MM.1S (cell line): ENCODE measurements at regions not wholly inside any gene's neighbourhood (a gene's known extent, or its start where the extent isn't known, plus 50 kb on each side); places are given as distances from the start of the nearest gene placed in this dataset.

Experiments
- DNase-seq: peaks from one replicate; pipeline ENCODE4 v3.0.0-alpha.2; 2015
- H2AFZ ChIP-seq: fragments of 300-600 bp; sonication (generic); 2 replicates; pipeline ENCODE4 v1.6.0; 2016; ENCODE audit warnings: antibody characterized with exemption, low read length
- H3F3A ChIP-seq: fragments of 300-600 bp; sonication (generic); 2 replicates; pipeline ENCODE4 v1.6.1; 2016; ENCODE audit warnings: mild to moderate bottlenecking, antibody characterized with exemption, low read length, moderate library complexity, mixed read lengths; ENCODE audit not compliant: insufficient read depth
- H3K27ac ChIP-seq: fragments of 300-600 bp; sonication (generic); 2 replicates; pipeline ENCODE4 v1.5.1; 2016; ENCODE audit warnings: mild to moderate bottlenecking, low read length
- H3K27me3 ChIP-seq: fragments of 300-600 bp; sonication (generic); replicated peaks from 2 replicates; pipeline ENCODE4 v1.6.0; 2016; ENCODE audit warnings: low read length; ENCODE audit not compliant: insufficient read depth
- H3K36me3 ChIP-seq: fragments of 300-600 bp; sonication (generic); replicated peaks from 2 replicates; pipeline ENCODE4 v1.6.1; 2016; ENCODE audit warnings: mild to moderate bottlenecking, low read length, mixed read lengths; ENCODE audit not compliant: insufficient read depth
- H3K4me1 ChIP-seq: fragments of 300-600 bp; sonication (generic); 2 replicates; pipeline ENCODE4 v1.6.1; 2016; ENCODE audit warnings: low read length, mixed read lengths
- H3K4me2 ChIP-seq: fragments of 300-600 bp; sonication (generic); 2 replicates; pipeline ENCODE4 v1.6.0; 2016; ENCODE audit warnings: low read depth, low read length
- H3K4me3 ChIP-seq: fragments of 300-600 bp; sonication (generic); 2 replicates; pipeline ENCODE4 v1.5.1; 2016; ENCODE audit warnings: low read length, mixed read lengths
- H3K79me2 ChIP-seq: fragments of 300-600 bp; sonication (generic); 2 replicates; pipeline ENCODE4 v1.6.1; 2016; ENCODE audit warnings: mixed run types, low read length, mixed read lengths
- H3K9ac ChIP-seq: fragments of 300-600 bp; sonication (generic); 2 replicates; pipeline ENCODE4 v1.6.1; 2016; ENCODE audit warnings: low read length, mixed read lengths
- H3K9me2 ChIP-seq: fragments of 300-600 bp; sonication (generic); replicated peaks from 2 replicates; pipeline ENCODE4 v1.6.1; 2016; ENCODE audit warnings: mild to moderate bottlenecking, low read length, mixed read lengths; ENCODE audit not compliant: insufficient read depth
- H3K9me3 ChIP-seq: fragments of 300-600 bp; sonication (generic); replicated peaks from 2 replicates; pipeline ENCODE4 v1.6.1; 2016; ENCODE audit warnings: mild to moderate bottlenecking, low read length, mixed read lengths; ENCODE audit not compliant: insufficient read depth
- H4K20me1 ChIP-seq: fragments of 300-600 bp; sonication (generic); 2 replicates; pipeline ENCODE4 v1.6.1; 2016; ENCODE audit warnings: mild to moderate bottlenecking, low read length, moderate library complexity, mixed read lengths; ENCODE audit not compliant: insufficient read depth
- CTCF ChIP-seq: fragments of 300-600 bp; sonication (generic); IDR thresholded peaks from 2 replicates; pipeline ENCODE4 v1.5.1; 2016; ENCODE audit warnings: antibody characterized with exemption, low read length, mixed read lengths
- EZH2 ChIP-seq: fragments of 300-600 bp; sonication (generic); optimal IDR thresholded peaks from 2 replicates; pipeline ENCODE3; 2017; ENCODE audit warnings: low read depth, mild to moderate bottlenecking, antibody characterized with exemption, low read length, mixed read lengths
- EZH2phosphoT487 ChIP-seq: fragments of 300-600 bp; sonication (generic); IDR thresholded peaks from 2 replicates; pipeline ENCODE4 v1.6.1; 2018; ENCODE audit warnings: antibody characterized with exemption, low read length

- Histone ChIP-seq H3K27me3 (no peaks in the 10 kb centered on the region), H4K20me1 (no peaks in the 10 kb centered on the region), H3F3A (no peaks in the 10 kb centered on the region), H3K36me3 (no peaks in the 10 kb centered on the region), H3K9me3 (no peaks in the 10 kb centered on the region), H3K4me3 (no peak overlapping the region), H2AFZ (no peak overlapping the region), H3K9me2 (no peaks in the 10 kb centered on the region), H3K9ac (no peak overlapping the region), H3K4me2 (no peak overlapping the region), H3K79me2 (no peaks in the 10 kb centered on the region), H3K27ac (no peak overlapping the region), H3K4me1 (no peaks in the 10 kb centered on the region)
- no peak for DNase-seq
- TF ChIP-seq CTCF: no peak
- no peak for TF ChIP-seq EZH2
Measured at GRCh38 chr3:106611116-106611515, 742.3 kb upstream of the CBLB start.

- Histone ChIP-seq H4K20me1 (no peaks in the 10 kb centered on the region), H3K4me3 (no peak overlapping the region), H3F3A (no peaks in the 10 kb centered on the region), H3K79me2 (no peaks in the 10 kb centered on the region), H3K4me2 (no peak overlapping the region), H3K9ac (no peak overlapping the region), H3K27me3 (no peaks in the 10 kb centered on the region), H3K9me2 (no peaks in the 10 kb centered on the region), H3K4me1 (no peaks in the 10 kb centered on the region), H3K27ac (no peak overlapping the region), H3K9me3 (no peaks in the 10 kb centered on the region), H3K36me3 (no peaks in the 10 kb centered on the region), H2AFZ (no peak overlapping the region)
- no peak for TF ChIP-seq EZH2phosphoT487
- TF ChIP-seq CTCF: no peak
- TF ChIP-seq EZH2: no peak
- no peak for DNase-seq
Measured at GRCh38 chr3:106611841-106612240, 743.0 kb upstream of the CBLB start.

GRCh38 chr3:106616556-106616955, 747.7 kb upstream of the CBLB start:
- DNase-seq: no peak
- no peak overlapping the region for H3K27ac ChIP-seq
- TF ChIP-seq EZH2phosphoT487 (no peak), EZH2 (no peak), CTCF (no peak)
- no peak overlapping the region for H3K4me3 ChIP-seq
- H3K4me1 ChIP-seq: no peaks in the 10 kb centered on the region
- H3K9me2 ChIP-seq: no peaks in the 10 kb centered on the region
- H4K20me1 ChIP-seq: no peaks in the 10 kb centered on the region
- H3K9me3 ChIP-seq: no peaks in the 10 kb centered on the region
- H3F3A ChIP-seq: no peaks in the 10 kb centered on the region
- no peak overlapping the region for H2AFZ ChIP-seq
- no peak overlapping the region for H3K9ac ChIP-seq
- no peak overlapping the region for H3K4me2 ChIP-seq
- H3K79me2 ChIP-seq: no peaks in the 10 kb centered on the region
- H3K27me3 ChIP-seq: no peaks in the 10 kb centered on the region
- no peaks in the 10 kb centered on the region for H3K36me3 ChIP-seq

GRCh38 chr3:106617276-106617675, 748.5 kb upstream of the CBLB start:
- H3K9me2 ChIP-seq: no peaks in the 10 kb centered on the region
- no peaks in the 10 kb centered on the region for H3F3A ChIP-seq
- H3K27me3 ChIP-seq: no peaks in the 10 kb centered on the region
- no peaks in the 10 kb centered on the region for H3K9me3 ChIP-seq
- no peak overlapping the region for H3K27ac ChIP-seq
- no peak overlapping the region for H3K4me3 ChIP-seq
- DNase-seq: no peak
- no peaks in the 10 kb centered on the region for H4K20me1 ChIP-seq
- H3K36me3 ChIP-seq: no peaks in the 10 kb centered on the region
- H3K9ac ChIP-seq: no peak overlapping the region
- H3K4me2 ChIP-seq: no peak overlapping the region
- TF ChIP-seq EZH2phosphoT487: no peak
- TF ChIP-seq CTCF: no peak
- no peak for TF ChIP-seq EZH2
- H3K79me2 ChIP-seq: no peaks in the 10 kb centered on the region
- no peak overlapping the region for H2AFZ ChIP-seq
- H3K4me1 ChIP-seq: no peaks in the 10 kb centered on the region
